Duodenal mucosa (tissue), 2 donors: ENCODE measurements at regions not wholly inside any gene's neighbourhood (a gene's known extent, or its start where the extent isn't known, plus 50 kb on each side); places are given as distances from the start of the nearest gene placed in this dataset.

Source experiments
- H3K27ac ChIP-seq: one replicate; pipeline ENCODE4 v1.7.0; 2013; ENCODE audit warnings: low read depth, low read length
- H3K27me3 ChIP-seq, 2 donors: one replicate each; pipeline ENCODE4 v1.7.0; 2013; ENCODE audit warnings: low read length in 2 of 2, control low read depth in 1 of 2; ENCODE audit not compliant: insufficient read depth in 2 of 2, control insufficient read depth in 1 of 2
- H3K36me3 ChIP-seq, 2 donors: one replicate each; pipeline ENCODE4 v1.7.0; 2013; ENCODE audit warnings: low read length in 2 of 2, control low read depth in 1 of 2; ENCODE audit not compliant: insufficient read depth in 2 of 2, control insufficient read depth in 1 of 2
- H3K4me1 ChIP-seq, 2 donors: one replicate each; pipeline ENCODE4 v1.7.0; 2013; ENCODE audit warnings: low read length in 2 of 2, control low read depth in 1 of 2; ENCODE audit not compliant: insufficient read depth in 2 of 2, control insufficient read depth in 1 of 2
- H3K4me3 ChIP-seq, 2 donors: one replicate each; pipeline ENCODE4 v1.7.0; 2013; ENCODE audit warnings: low read length in 2 of 2, low read depth in 1 of 2
- H3K9ac ChIP-seq, 2 donors: one replicate each; pipeline ENCODE4 v1.7.0; 2013; ENCODE audit warnings: low read length in 2 of 2, low read depth in 1 of 2
- H3K9me3 ChIP-seq, 2 donors: one replicate each; pipeline ENCODE4 v1.7.0; 2013; ENCODE audit warnings: low read length in 2 of 2, control low read depth in 1 of 2; ENCODE audit not compliant: control insufficient read depth in 1 of 2

GRCh38 chr3:106423321-106424225 is 554.8 kb upstream of the CBLB start:
- Histone ChIP-seq H3K27me3 (no peaks in the 10 kb centered on the region), H3K36me3 (no peaks in the 10 kb centered on the region), H3K9me3 (no peaks in the 10 kb centered on the region), H3K9ac (no peak overlapping the region), H3K27ac (no peak overlapping the region), H3K4me1 (no peaks in the 10 kb centered on the region), H3K4me3 (no peak overlapping the region)

- Histone ChIP-seq H3K9ac (no peak overlapping the region), H3K27ac (no peak overlapping the region), H3K36me3 (no peaks in the 10 kb centered on the region), H3K9me3 (no peaks in the 10 kb centered on the region), H3K4me1 (no peaks in the 10 kb centered on the region), H3K27me3 (no peaks in the 10 kb centered on the region), H3K4me3 (no peak overlapping the region)
These were observed 556.2 kb upstream of the CBLB start for GRCh38 chr3:106425026-106425425.

- Histone ChIP-seq H3K36me3 (no peaks in the 10 kb centered on the region), H3K27ac (no peak overlapping the region), H3K27me3 (no peaks in the 10 kb centered on the region), H3K9ac (no peak overlapping the region), H3K9me3 (no peaks in the 10 kb centered on the region), H3K4me3 (no peak overlapping the region), H3K4me1 (no peaks in the 10 kb centered on the region)
These were observed 557.1 kb upstream of the CBLB start for GRCh38 chr3:106425916-106426315.

- Histone ChIP-seq H3K4me3 (no peak overlapping the region), H3K27ac (no peak overlapping the region)
These were observed 559.8 kb upstream of the CBLB start for GRCh38 chr3:106428565-106428994.

GRCh38 chr3:106431721-106432120 is 562.9 kb upstream of the CBLB start:
- Histone ChIP-seq H3K4me3 (no peak overlapping the region), H3K36me3 (no peaks in the 10 kb centered on the region), H3K9ac (no peak overlapping the region), H3K4me1 (no peaks in the 10 kb centered on the region), H3K27ac (no peak overlapping the region), H3K27me3 (no peaks in the 10 kb centered on the region), H3K9me3 (no peaks in the 10 kb centered on the region)

More at GRCh38 chr3:106428565-106428994, 559.8 kb upstream of the CBLB start:
- H3K9ac ChIP-seq = no peak overlapping the region
- H3K9me3 ChIP-seq = no peaks in the 10 kb centered on the region
- H3K4me1 ChIP-seq = no peaks in the 10 kb centered on the region
- no peaks in the 10 kb centered on the region for H3K27me3 ChIP-seq
- no peaks in the 10 kb centered on the region for H3K36me3 ChIP-seq

GRCh38 chr3:106435899-106436453 is 567.2 kb upstream of the CBLB start:
- Histone ChIP-seq H3K4me1 (no peaks in the 10 kb centered on the region), H3K27ac (no peak overlapping the region), H3K9ac (no peak overlapping the region), H3K36me3 (no peaks in the 10 kb centered on the region), H3K9me3 (no peaks in the 10 kb centered on the region), H3K27me3 (no peaks in the 10 kb centered on the region), H3K4me3 (no peak overlapping the region)

GRCh38 chr3:106438887-106439286 is 570.1 kb upstream of the CBLB start:
- no peaks in the 10 kb centered on the region for H3K27me3 ChIP-seq
- no peak overlapping the region for H3K4me3 ChIP-seq
- no peak overlapping the region for H3K9ac ChIP-seq
- H3K4me1 ChIP-seq = no peaks in the 10 kb centered on the region
- H3K27ac ChIP-seq = no peak overlapping the region
- no peaks in the 10 kb centered on the region for H3K9me3 ChIP-seq
- no peaks in the 10 kb centered on the region for H3K36me3 ChIP-seq

GRCh38 chr3:106440672-106441071 is 571.9 kb upstream of the CBLB start:
- H3K9me3 ChIP-seq = no peaks in the 10 kb centered on the region
- H3K4me3 ChIP-seq = no peak overlapping the region
- no peaks in the 10 kb centered on the region for H3K4me1 ChIP-seq
- no peaks in the 10 kb centered on the region for H3K36me3 ChIP-seq
- no peaks in the 10 kb centered on the region for H3K27me3 ChIP-seq
- no peak overlapping the region for H3K9ac ChIP-seq
- no peak overlapping the region for H3K27ac ChIP-seq

- Histone ChIP-seq H3K4me3 (no peak overlapping the region), H3K4me1 (no peaks in the 10 kb centered on the region), H3K36me3 (no peaks in the 10 kb centered on the region), H3K9ac (no peak overlapping the region), H3K9me3 (no peaks in the 10 kb centered on the region), H3K27ac (no peak overlapping the region), H3K27me3 (no peaks in the 10 kb centered on the region)
These were observed 577.5 kb upstream of the CBLB start for GRCh38 chr3:106446271-106446670.

- H3K9ac ChIP-seq = no peak overlapping the region
- no peaks in the 10 kb centered on the region for H3K27me3 ChIP-seq
These were observed 579.0 kb upstream of the CBLB start for GRCh38 chr3:106447723-106448301.

More at GRCh38 chr3:106447723-106448301, 579.0 kb upstream of the CBLB start:
- Histone ChIP-seq H3K27ac (no peak overlapping the region), H3K36me3 (no peaks in the 10 kb centered on the region), H3K4me1 (no peaks in the 10 kb centered on the region), H3K9me3 (no peaks in the 10 kb centered on the region), H3K4me3 (no peak overlapping the region)
